Activated CD4-positive, alpha-beta T cell treated with anti-CD3 and anti-CD28 coated beads, Interleukin-2, amount 50 U/mL, for 48 hours (primary cell): ENCODE measurements at regions not wholly inside any gene's neighbourhood (a gene's known extent, or its start where the extent isn't known, plus 50 kb on each side); places are given as distances from the start of the nearest gene placed in this dataset.
"Not testable (repeated sequence)": the region's sequence is repeated elsewhere in the genome, so short reads cannot be mapped to it uniquely, and the experiment has no call there.

Source experiments
- DNase-seq, 2 experiments: peaks; one replicate each; pipeline ENCODE4 v3.0.0-alpha.2; 2020

DNA sequence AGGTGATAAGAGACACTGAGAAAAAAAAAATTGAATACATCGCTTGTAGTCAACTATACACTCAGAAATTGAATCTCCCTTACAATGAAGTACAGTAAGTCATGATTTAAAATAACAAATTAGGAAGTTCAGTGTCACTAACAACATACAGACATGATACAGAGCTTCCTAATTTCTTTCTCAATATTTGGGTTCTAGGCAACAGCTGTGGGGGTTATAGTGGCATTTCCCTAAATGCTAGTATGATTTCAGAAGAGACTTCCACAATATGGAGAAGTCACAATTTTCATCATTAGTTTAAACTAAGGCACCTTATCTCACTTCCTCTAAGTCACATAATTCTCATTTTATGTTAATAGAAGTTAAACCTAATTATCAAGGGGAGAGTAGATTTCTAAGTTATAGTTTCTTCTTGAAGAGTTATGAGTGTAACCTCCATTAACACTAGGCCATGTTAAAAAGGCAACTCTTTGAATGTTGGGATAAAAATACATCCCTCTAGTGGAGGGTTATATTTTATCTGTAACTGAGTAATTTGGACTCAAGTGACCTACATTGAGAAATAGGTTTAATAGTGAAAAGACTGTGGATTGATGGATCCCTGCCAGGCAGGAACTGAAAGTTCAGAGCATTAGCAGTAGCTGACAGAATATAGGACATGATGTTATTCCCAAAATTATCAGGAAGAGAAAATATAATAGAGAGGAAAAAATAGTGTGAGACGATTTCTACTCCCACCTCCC, 286.0 kb upstream of the SUCLG2 start:
- no peak for DNase-seq

DNA sequence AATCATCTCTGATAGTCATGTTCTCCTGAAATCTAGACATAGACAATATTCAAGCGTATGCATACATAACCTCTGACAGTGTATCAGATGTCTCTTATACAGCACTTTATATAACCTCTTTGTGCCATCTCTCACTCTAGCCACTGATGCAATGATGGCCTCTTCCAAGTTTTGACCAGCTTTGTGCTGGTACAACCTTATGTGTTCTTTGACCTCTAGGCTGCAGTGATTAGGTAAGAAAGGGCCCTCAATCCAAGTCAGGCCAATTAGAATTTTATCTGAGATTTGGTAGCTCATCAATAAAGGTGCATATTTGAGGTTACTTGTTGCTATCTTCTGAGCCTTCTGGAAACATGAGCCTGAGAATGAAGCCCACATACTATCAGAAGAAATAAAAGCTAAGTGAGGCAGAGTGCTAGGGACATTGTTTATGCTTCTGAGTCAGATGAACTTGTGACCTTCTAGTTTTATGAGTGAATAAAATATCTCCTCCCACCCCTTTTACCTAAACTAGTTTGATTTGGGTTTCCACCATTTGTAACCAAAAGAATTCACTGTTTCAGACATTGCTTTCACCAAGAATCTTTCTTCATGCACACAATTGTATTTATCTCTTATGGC, 283.2 kb upstream of the SUCLG2 start:
- DNase-seq, result no peak

DNA sequence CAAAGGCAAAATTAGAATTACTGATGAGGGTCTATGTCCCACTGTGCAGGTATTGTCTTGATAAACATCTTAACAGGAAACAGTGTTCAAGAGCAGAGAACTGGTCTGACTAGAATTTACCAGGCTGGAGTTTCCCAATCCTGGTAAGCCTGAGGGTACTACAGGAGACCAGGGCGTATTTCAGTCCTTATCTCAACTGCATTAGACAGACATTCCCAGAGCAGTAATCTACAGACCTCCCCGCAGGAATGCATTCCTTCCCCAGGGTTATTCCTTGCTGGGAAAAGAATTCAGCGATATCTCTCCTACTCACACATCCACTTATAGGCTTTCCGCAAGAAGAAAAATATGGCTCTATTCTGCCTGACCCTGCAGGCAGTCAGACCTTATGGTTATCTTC, 276.0 kb upstream of the SUCLG2 start:
- not testable (repeated sequence) for DNase-seq

DNA sequence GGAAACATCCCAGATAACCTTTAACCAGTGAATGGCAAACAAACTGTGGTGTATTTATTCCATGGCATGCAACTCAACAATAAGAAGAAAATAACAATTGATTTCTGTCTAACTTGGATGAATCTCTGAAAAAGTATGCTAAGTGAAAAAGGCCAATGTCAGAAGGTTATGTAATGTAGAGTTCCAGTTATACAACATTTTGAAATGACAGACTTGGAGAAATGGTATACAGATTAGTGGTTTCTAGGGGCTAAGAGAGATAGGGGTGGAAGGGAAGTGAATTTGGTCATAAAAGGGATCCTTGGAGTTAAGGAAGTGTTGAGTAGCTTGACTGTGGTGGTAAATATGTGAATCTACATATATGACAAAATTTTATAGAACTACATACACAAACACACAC, 269.4 kb upstream of the SUCLG2 start:
- DNase-seq, result no peak

DNA sequence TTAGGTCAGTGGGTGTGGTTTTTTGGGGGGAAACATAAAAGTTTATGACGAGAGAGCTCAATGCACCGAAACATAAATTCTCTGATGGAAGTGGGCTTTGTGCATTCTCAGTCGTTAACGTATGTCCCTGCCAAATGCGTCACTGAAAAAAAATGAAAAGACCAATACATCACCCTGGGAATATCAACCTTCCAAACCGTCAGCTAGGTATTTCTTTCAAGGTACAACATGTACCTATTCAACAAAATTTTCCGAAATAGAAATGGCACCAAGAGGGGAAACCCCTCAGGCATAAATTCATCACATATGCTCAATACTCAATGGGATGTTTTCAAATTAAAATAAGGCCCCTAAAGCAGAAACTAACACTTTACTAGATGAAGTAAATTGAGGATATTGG, 266.6 kb upstream of the SUCLG2 start:
- no peak for DNase-seq

DNA sequence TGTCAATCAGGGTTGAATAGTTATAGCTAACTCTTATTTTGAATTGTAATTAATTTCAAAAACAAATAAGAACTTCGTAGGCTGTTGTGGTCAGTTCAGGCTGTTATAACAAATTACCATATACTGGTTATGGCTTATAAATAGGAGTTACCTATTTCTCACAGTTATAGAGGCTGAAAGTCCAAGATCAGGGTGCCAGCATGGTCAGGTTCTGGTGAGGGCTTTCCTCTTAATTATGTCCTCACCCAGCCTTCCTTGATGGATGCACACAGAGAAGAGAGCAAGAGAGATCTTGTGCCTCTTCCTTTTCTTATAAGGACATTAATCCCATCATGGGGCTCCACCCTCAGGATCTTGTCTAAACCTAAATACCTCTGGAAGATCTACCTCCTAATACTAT, 265.9 kb upstream of the SUCLG2 start:
- no peak for DNase-seq

DNA sequence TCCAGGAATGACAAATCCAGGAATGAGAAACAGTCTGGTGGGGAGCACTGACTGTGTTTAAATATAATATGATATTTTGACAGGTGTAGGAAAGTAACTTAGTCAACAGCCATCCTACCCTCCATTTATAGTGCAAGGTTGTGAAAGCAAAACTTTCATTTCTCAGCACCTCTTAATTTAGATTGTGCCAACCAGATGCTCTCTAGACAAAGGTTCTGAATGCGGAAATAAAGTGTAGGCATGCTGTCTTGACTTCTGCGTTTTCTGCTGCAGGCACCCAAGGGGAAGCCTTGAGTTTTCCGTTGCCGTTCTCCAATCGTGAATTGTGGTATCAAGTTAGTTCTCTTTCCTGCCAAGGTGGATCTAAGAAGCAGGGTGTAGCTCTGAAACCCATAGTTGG, 261.9 kb upstream of the SUCLG2 start:
- DNase-seq, result no peak

DNA sequence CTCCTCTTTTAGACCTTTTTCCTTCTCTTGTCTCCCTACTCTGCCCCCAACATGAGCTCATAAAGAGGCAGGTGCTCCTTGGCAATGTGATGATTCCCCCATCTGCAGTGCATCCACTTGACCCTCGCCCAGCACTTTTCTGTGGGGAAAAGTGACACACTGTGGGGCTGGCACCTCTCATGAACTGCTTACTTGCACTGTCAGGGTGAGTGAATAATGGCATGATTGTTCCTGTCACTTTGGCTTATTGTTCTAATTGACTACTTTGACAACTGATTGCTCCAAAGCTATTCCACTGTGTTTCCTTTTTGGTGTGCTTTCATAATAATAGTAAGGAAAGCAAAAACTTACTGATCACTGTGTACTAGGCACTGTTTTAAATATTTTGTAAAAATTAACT, 253.3 kb upstream of the SUCLG2 start:
- DNase-seq, result no peak

DNA sequence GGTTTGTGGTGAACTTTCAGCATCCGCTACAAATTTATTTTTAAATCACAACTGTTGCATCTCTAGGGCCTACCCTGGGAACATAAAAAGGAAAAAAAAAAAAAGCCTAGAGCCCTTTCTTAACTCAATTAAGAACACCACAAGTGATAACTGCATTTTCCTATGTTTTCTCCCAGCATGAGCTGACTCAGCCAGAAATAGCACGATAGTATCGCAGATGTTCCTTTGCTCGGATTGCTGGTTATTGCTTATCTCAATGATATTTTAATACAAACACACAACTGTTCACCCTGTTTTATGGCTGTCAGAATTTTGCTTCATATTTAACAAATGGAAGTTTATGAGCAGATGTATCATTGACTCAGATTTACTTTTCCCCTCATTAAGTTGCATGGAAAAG, 251.8 kb upstream of the SUCLG2 start:
- DNase-seq, result no peak

DNA sequence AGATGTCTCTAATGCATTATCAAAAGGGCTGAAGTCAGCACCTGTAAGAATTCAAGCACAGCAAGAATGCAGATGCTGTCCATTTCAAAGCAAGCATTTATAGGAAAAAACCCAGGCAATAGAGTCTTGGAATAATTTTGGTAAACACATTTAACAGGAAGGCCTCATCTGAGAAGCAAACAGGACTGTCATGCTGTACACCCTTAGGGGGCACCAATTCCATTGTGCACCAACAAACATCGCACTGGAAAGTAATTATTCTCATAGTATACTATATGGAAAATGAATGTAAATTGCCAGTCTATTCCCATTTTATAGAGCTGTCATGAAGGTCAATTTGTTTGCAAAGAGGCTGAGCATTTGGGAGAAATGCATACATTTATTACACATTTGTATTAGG, 247.3 kb upstream of the SUCLG2 start:
- DNase-seq, result no peak

DNA sequence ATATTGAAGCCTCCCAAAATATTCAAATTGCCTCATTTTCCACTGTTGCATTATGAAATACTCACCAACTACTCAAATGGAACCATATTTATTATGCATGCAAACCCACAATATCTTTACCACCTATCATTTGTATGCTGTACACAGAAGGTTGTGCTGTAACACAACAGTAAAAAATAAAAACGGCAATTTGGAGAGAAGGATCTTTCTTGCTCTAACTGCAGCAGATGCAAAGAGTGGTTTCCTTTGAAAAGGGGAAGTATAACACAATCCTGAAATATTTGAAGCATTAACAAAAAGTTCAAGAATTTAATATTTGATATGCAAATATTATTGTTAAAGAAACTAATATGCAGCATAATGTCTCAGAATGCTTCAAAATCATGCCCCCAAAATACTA, 244.5 kb upstream of the SUCLG2 start:
- DNase-seq, result no peak

DNA sequence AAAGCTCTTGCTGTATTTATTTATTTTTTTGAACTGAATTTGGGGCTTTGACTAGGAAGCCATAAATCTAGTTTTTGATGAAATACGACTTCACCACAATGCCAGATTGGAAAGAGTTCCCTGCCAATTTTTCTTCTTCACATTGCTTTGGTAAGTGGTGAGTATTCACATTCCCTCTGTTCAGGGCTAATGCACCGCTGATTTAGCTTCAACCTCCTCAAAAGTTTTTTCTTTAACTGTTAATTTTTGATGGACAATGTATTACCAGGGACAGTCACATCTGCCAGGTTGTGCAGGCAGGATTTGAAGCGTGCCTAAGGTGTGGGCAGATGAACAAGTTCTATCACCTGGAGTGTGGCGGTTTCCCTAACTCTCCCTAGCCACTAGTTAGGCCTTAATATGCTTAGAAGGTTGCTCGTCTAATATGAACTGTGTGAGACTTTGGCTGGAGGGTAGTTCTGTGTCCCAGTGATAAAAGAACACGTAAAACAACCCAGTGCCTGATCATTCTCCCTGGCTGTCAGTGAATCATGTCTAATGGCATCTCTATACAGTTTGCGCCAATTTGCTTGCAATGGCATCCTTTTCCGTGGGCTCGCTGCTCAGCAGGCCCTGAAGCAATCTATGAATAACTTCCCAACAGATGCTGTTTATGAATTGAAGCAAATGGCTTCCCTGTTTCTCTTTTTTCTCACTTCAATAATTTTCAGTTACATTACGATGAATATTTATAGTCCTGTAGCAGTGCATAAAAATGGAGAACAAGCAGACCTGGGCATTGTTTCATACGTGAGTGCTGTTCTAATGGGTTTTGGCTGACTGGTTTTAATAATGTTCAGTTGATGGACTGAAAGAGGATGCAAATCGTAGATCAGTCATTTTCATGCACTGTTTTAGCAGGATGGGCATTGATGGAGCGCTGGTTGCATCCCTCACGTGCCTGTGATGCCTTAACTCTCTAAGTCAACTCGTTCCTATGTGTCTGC, 243.2 kb upstream of the SUCLG2 start:
- DNase-seq, result no peak

DNA sequence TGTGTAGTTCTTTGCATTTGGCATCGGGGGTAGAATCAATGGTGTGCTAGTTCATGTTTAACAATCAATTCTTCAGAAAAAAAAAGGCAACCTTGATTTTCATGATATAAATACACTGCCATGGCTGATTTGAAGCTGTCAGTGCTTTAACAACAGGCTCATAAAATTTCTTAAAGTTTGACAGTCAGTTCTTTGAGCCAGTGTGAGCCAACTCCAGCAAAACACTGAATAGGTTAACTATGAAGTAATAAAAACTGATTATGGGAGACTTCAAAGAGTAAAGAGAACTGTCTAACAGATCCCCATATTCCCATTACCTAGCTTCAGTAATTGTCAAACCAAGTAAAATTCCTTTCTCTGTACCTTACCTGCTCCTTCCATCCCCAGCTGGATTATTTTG, 241.7 kb upstream of the SUCLG2 start:
- DNase-seq, result no peak

DNA sequence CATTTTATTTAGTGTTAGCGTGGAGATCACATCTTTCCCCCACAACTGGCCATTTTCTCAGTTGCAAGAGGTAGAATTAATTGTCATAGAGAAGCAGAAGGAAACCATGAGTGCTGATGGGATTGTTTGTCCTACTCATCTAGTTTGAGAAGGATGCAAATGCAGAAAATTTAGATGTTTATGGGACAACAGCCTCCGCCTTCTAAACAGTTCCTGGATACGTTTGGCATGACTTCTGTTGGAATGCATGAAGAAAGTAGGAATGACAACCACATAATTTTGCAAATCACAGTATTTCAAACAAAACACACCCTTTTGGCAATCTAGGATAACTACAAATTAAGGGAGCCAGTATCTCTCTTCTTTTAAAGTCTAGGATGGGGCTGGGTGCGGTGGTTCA, 240.1 kb upstream of the SUCLG2 start:
- DNase-seq, result no peak

DNA sequence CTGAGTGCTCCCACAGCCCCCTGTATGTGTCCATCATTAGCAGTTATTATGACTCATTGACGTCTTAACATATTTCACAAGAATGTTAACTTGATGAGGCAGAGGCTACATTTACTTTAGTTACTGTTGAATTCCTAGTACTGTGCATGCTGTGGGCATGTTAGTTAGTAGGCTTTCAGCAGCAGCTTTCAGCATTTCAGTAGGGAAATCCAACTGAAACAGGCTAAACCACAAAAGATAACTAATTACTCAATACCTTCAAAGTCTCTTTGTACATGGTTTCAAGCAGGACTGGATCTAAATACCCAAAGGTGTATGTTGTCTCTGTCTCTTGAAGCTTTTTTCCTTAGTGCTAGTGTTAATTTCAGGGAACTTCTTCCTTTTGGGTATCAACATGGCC, 229.9 kb upstream of the SUCLG2 start:
- no peak for DNase-seq

DNA sequence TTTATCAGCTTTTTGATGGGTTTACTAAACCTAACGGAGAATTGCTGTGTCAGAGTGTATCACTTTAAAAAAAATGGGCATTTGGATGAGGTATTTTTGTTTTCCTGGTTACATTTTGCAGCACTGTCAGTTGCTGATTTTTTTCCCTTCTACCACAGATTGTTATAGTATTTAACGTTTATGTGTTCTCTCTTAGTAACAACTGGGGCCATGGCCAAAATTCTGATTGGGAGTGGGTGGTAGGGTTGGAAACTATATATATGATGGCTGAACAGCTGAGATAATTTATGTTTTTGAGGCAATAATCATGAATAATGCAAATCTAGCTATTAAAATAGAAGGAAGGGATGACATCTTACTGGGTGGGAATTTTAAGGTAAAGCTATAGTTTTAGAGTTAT, 229.4 kb upstream of the SUCLG2 start:
- DNase-seq, result no peak

DNA sequence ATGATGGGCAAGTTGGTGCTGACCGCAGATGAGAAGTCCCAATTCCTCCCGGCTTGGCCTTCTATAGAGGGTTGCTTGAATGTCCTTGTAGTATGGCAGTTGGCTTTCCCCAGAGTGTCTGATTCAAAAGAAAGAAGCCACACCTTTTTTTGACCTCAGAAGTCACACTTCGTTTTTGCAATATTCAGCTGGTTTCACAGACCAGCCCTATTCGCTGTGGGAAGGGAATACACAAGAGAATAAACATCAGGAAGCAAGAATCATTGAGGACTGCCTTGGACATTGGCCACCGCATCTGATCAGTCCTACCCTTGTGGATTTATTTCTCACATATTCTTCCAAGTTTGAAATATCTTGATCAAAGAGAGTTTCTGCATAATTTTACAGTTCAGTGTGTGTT, 228.6 kb upstream of the SUCLG2 start:
- no peak for DNase-seq

DNA sequence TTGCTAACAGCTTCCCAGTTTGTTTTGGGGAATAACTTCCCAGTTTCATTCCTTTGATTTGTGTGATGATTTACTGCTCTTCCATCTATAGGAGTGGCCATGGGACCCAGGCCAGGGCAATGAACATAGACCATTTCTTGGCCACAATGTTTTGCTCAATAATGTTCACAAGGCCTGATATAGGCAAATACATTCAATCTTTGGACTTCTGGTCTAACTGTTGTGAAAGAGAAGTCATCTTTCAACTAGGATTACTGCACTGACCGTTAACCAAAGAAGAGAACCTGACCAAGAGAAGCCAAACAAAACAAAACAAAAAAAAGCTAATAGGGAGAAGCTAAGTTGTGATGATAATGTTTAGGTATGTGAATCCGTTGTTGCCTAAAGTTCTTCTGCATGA, 221.8 kb upstream of the SUCLG2 start:
- DNase-seq, result no peak

DNA sequence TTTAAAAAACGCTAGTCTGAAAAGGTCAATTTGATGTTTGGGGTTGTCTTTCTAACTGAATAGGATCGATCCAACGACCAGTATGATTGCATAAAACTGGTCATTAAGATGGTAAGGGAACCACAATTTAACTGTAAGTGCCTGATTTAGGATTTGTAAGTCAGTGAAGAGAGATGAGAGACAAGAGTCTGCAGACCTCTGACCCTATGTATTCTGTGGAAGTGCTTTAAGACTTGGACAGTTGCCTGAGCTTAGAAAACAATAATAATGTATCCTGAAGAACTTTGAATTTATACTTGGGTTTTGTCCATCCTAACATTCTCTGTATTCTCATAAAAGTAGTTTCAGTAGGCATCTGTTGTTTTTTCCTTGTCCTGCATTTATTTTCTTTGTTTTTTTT, 221.4 kb upstream of the SUCLG2 start:
- no peak for DNase-seq

DNA sequence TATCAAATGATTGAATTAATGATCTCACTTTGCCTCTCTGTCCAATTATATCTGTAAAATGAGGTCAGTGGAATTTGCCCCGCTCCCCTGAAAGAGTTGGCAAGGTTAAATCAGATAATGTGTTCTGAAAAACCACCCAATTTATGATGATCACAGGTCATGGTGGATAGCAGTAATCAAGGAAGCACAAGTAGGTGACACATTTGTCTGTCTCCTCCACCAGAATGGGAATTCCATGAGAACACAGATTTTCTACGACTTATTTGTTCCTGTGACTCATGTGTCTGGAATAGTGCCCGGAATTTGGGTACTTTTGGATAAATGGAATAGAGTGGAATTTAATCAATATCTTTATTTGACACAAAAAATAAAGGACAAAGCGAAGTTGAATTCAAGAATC, 220.9 kb upstream of the SUCLG2 start:
- DNase-seq, result no peak

DNA sequence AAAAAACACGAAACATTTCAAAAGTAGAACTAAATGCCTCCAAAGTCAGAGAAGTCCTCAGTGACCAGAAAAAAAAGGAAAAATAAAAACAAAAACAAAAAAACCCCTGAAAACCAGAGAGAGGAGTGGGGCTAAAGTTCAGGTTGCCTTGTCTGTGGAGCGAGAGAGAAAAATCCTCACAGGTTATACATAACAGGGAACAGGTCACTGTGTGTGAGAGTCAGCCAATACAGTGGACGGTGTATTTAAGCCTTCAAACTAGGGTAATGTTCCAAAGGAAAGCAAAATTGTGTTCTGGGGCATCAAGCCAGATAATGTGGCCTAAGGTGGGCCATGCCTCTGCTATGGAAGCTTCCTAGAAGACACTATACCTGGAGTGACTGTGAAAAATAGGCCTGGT, 216.1 kb upstream of the SUCLG2 start:
- DNase-seq, result no peak

DNA sequence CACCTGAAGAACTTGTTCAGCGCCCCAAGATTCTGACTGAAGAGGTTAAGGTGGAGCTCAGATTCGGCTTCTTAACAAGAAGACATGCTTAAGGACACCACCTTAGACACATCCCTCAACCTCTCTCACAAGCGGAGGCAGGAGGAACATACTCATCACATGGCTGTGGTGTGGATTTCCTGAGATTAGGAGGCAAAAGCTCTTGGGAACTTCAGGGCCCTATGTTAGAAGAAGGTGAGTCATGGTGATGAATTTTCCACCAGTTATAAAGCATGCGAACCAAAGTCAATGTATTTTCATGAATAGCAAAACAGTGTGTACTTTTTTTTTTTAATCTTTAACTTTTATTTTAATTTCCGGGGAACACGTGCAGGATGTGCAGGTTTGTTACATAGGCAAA, 212.2 kb upstream of the SUCLG2 start:
- DNase-seq, result no peak

DNA sequence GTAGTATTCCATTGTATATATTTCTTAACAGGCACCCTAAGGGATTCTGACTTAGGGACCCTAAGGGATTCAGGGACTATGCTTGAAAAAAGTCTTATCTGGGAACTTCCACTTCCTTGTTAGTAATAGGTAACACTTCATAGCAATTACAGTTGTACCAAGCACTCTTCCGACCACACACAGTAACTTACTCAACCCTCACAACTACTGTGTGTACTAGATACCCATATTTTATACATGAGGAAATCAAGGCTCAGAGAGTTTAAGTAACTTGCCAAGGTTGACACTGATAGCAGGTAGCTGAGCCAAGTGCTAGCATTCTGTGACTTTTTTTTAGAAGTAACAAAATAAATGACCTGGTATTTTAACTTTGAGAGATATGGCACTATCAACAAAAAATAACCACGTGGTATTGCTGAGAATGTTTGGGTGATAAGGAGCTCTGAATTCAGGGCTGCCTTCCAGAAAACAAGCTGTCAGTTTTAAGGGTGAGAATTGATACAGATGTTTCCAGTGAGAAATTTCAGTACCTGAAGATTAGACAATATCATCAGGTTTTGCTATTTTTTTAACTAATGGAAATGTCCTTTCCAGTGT, 210.3 kb upstream of the SUCLG2 start:
- DNase-seq, result no peak

DNA sequence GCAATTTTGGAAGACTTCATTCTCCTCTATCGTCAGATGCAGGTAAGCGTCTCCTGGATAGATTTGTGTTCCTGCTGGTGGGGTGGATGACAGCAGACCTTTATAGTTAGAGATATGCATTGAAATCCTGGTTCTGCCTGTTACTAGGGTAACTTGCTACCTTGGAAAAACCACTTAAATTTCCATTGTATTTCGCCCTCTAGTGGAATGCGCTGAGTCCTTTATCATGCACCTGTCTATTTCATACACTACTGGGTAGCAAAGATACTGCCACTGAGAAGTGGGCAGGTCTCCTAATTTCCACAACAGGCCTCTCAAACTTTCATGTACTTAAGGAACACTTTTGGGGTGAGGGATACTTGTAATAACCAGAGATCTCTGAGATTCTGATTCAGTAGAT, 209.5 kb upstream of the SUCLG2 start:
- no peak for DNase-seq
